ENCODE measurements at regions not wholly inside any gene's neighbourhood (a gene's known extent, or its start where the extent isn't known, plus 50 kb on each side); places are given as distances from the start of the nearest gene placed in this dataset.

DNA sequence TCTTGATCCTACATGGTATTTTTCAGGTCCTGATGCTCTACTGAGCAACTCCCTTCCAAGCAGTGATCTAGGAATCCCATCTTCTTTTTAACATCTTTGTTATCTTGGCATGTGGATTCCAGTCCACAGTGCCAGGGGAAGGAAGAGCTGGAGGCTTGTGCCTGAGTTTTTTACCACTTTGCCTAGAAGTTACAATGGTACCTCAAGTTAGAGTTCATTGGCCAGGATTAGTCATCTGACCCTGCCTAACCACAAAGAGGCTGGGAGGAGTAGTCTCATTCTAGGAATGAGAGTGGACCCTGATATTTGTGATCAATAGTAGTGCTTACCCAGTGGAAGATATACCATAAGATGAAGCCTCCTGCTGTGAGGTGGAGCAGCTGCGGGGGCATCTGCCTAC lies 109.3 kb downstream of the ADCYAP1 start:
- TF ChIP-seq SUZ12 (IDR thresholded peaks at IDR 0.05) (no peak), FOXA1 (IDR thresholded peaks at IDR 0.05) (no peak), ZNF384 (IDR thresholded peaks at IDR 0.05) (no peak), BHLHE40 (IDR thresholded peaks at IDR 0.05; ENCODE audit: borderline replicate concordance) (no peak), FOXK2 (IDR thresholded peaks at IDR 0.05) (no peak), ARNT (IDR thresholded peaks at IDR 0.05) (no peak), SP1 (IDR thresholded peaks at IDR 0.05) (no peak), TARDBP (IDR thresholded peaks at IDR 0.05) (no peak), ELF4 (IDR thresholded peaks at IDR 0.05) (no peak)

Measured in HEK293T (cell line).